Duodenal mucosa (tissue), 2 donors: ENCODE measurements at regions not wholly inside any gene's neighbourhood (a gene's known extent, or its start where the extent isn't known, plus 50 kb on each side); places are given as distances from the start of the nearest gene placed in this dataset.

Experiments used
- H3K27ac ChIP-seq: one replicate; pipeline ENCODE4 v1.7.0; 2013; ENCODE audit warnings: low read depth, low read length
- H3K27me3 ChIP-seq, 2 donors: one replicate each; pipeline ENCODE4 v1.7.0; 2013; ENCODE audit warnings: low read length in 2 of 2, control low read depth in 1 of 2; ENCODE audit not compliant: insufficient read depth in 2 of 2, control insufficient read depth in 1 of 2
- H3K36me3 ChIP-seq, 2 donors: one replicate each; pipeline ENCODE4 v1.7.0; 2013; ENCODE audit warnings: low read length in 2 of 2, control low read depth in 1 of 2; ENCODE audit not compliant: insufficient read depth in 2 of 2, control insufficient read depth in 1 of 2
- H3K4me1 ChIP-seq, 2 donors: one replicate each; pipeline ENCODE4 v1.7.0; 2013; ENCODE audit warnings: low read length in 2 of 2, control low read depth in 1 of 2; ENCODE audit not compliant: insufficient read depth in 2 of 2, control insufficient read depth in 1 of 2
- H3K4me3 ChIP-seq, 2 donors: one replicate each; pipeline ENCODE4 v1.7.0; 2013; ENCODE audit warnings: low read length in 2 of 2, low read depth in 1 of 2
- H3K9ac ChIP-seq, 2 donors: one replicate each; pipeline ENCODE4 v1.7.0; 2013; ENCODE audit warnings: low read length in 2 of 2, low read depth in 1 of 2
- H3K9me3 ChIP-seq, 2 donors: one replicate each; pipeline ENCODE4 v1.7.0; 2013; ENCODE audit warnings: low read length in 2 of 2, control low read depth in 1 of 2; ENCODE audit not compliant: control insufficient read depth in 1 of 2

DNA sequence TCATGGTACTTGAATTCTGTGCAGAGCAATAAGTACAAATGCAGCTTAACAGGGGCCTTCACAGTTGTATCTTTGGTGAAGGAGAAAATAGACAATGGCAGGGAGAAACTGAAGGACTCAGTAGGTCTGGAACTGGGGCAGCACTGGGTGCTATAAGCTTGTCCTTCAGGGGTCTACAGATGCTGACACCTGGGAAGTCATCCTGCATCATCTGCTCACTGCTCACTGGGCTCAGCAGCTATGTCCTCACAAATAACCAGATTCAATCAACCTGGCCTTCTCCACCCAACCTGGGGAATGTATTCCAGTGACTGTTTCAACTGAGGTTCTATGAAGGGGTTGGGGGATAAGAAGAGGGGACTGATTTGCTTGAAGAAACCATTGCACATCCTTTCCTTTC, 117.0 kb downstream of the ZNF280B start:
- no peak overlapping the region for H3K27ac ChIP-seq
- H3K9ac ChIP-seq = no peak overlapping the region
- no peaks in the 10 kb centered on the region for H3K36me3 ChIP-seq
- no peaks in the 10 kb centered on the region for H3K4me1 ChIP-seq
- H3K27me3 ChIP-seq = no peaks in the 10 kb centered on the region
- no peak overlapping the region for H3K4me3 ChIP-seq
- H3K9me3 ChIP-seq = peaks cover 0 to 9% of the 10 kb centered on the region in 2 donors

DNA sequence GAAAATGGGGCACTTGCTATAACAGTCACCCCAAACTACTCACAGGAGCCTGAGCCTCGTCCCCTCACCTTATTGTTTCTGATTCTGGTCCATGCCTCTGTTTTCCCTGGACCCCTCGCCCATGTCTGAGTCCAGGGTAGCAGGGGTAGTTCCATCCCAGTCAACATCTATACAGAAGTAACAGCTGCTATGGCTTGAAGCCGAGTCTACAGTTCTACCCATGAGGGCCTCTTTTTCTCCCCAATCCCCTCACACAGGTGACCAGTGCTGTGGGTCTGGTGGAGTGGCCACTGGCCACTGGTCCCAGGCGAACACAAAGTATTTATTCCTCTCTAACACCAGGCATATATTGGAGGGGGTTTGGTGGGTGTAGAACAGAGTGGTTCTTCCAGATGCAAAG, 116.4 kb downstream of the ZNF280B start:
- peaks cover 0 to 2% of the 10 kb centered on the region in 2 donors for H3K27me3 ChIP-seq
- H3K9ac ChIP-seq = no peak overlapping the region
- H3K9me3 ChIP-seq = peaks cover 0 to 9% of the 10 kb centered on the region in 2 donors
- no peak overlapping the region for H3K27ac ChIP-seq
- H3K36me3 ChIP-seq = no peaks in the 10 kb centered on the region
- no peaks in the 10 kb centered on the region for H3K4me1 ChIP-seq
- no peak overlapping the region for H3K4me3 ChIP-seq

DNA sequence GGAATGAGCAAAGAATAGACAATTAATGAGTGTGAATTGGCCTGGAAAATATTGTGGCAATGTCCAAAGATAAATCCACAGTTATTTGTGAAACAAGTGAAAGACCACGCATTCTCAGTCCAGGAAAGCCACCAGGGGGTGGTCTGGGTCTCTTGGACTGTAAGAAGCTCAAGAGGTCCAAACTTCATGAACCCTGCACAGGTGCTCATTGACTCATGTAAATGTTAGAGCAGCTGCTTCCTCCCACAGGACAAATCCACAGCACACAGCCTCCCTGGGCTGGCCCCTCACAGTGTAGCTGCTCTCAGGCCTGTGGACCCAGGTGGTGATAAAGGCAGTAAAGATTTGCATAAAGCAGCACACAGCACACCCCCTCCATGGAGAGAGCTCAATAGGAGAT, 114.0 kb downstream of the ZNF280B start:
- Histone ChIP-seq H3K36me3 (no peaks in the 10 kb centered on the region), H3K4me3 (no peak overlapping the region), H3K27ac (no peak overlapping the region), H3K27me3 (peaks cover 0 to 9% of the 10 kb centered on the region in 2 donors), H3K9me3 (peaks cover 0 to 9% of the 10 kb centered on the region in 2 donors), H3K4me1 (no peaks in the 10 kb centered on the region), H3K9ac (no peak overlapping the region)

DNA sequence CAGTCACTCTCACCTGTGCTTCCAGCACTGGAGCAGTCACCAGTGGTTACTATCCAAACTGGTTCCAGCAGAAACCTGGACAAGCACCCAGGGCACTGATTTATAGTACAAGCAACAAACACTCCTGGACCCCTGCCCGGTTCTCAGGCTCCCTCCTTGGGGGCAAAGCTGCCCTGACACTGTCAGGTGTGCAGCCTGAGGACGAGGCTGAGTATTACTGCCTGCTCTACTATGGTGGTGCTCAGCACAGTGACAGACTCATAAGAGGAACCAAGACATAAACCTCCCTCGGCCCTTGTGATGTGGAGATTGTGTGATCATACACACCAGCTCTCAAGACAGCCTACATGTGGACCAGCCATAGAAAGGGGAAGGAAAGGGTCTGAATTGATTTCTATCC, 113.3 kb downstream of the ZNF280B start:
- H3K36me3 ChIP-seq = no peaks in the 10 kb centered on the region
- H3K4me1 ChIP-seq = no peaks in the 10 kb centered on the region
- no peak overlapping the region for H3K9ac ChIP-seq
- no peak overlapping the region for H3K27ac ChIP-seq
- H3K27me3 ChIP-seq = peaks cover 0 to 9% of the 10 kb centered on the region in 2 donors
- no peak overlapping the region for H3K4me3 ChIP-seq
- H3K9me3 ChIP-seq = peaks cover 0 to 9% of the 10 kb centered on the region in 2 donors

DNA sequence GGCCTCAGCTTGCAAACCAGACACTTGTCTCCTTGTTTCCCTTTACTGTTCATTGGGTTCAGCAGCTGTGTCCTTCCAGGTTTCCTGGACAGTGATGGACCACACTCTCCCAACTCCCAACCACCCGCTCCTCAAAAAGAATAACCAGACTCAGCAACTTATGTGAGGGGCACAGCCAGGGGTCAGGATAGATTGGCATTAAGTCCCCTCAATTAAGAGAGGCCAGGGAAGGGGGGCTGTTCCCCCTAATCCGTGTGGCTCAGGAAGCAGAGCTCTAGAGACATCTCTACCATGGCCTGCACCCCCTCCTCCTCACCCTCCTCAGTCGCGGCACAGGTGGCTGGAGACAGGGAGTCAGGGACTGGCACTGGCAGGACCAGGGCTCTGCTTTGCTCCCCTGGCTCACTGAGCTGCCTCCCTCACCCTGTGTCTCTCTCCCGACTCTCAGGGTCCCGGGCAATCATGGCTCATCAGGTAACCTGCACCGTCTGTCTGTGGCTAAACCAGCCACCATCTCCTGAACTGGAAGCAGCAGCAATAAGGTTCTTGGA, 111.7 kb downstream of the ZNF280B start:
- no peaks in the 10 kb centered on the region for H3K4me1 ChIP-seq
- H3K9me3 ChIP-seq = peaks cover 0 to 9% of the 10 kb centered on the region in 2 donors
- H3K36me3 ChIP-seq = no peaks in the 10 kb centered on the region
- no peak overlapping the region for H3K27ac ChIP-seq
- no peak overlapping the region for H3K4me3 ChIP-seq
- no peak overlapping the region for H3K9ac ChIP-seq
- peaks cover 0 to 9% of the 10 kb centered on the region in 2 donors for H3K27me3 ChIP-seq

DNA sequence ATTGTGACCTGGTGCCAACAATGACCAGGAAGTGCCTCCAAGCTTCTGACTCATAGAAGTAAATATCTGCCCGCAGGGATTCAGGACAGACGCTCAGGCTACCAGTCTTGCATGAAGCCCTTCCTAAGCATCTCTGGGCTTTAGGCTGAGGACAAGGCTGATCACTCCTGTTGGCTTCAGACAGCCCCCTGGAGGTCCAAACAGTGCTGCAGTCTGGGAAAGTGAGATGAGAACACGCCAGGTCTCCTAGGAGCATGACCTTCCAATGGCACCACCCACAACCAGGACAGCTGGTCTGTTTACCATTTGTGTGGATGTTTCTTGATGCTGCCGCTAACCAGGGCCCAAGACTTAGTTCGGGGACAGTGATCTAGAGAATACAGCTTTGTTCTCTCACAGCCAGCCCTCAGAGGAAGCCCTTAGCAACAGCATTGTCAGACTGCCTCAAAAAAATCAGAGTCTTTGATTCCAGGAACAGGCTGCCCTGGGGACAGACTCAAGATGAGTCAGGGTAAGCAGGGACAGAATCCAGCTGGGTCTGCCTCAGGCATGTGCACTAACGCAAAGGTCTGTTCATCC, 111.2 kb downstream of the ZNF280B start:
- Histone ChIP-seq H3K9ac (no peak overlapping the region), H3K36me3 (no peaks in the 10 kb centered on the region), H3K9me3 (peaks cover 0 to 4% of the 10 kb centered on the region in 2 donors), H3K4me1 (no peaks in the 10 kb centered on the region), H3K27me3 (peaks cover 0 to 9% of the 10 kb centered on the region in 2 donors), H3K4me3 (no peak overlapping the region), H3K27ac (no peak overlapping the region)

DNA sequence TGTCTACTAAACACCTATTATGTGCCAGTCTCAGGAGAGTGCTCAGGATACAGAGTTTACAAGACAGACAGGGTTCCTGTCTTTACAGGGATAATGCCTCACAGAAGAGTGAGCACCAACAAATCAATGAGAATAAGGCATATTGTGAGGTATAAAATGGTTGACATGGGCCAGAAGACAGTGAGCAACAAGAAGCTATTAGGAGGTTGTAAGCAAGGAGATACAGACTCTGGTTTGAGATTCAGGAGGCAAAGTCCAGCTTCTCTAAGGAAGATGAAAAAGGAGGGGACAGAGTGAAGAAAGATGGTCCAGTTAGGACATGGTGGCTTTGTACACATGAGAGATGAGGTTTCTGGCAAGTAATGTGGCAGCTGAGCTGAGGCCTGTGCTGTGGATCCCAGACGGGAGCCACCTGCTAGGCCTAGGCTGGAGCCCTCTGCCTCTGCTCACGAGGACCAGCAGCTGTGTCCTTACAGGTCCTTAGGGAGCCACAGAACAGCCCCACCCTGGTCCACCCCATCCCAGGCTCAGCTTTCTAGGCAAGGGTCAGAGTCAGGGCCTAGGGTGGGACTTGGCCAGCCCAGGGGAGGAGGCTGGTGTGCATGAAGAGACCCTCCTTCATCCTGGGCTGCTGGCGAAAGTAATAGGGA, 110.5 kb downstream of the ZNF280B start:
- H3K36me3 ChIP-seq = no peaks in the 10 kb centered on the region
- H3K9ac ChIP-seq = no peak overlapping the region
- H3K4me1 ChIP-seq = no peaks in the 10 kb centered on the region
- no peak overlapping the region for H3K27ac ChIP-seq
- no peak overlapping the region for H3K4me3 ChIP-seq
- no peaks in the 10 kb centered on the region for H3K9me3 ChIP-seq
- peaks cover 0 to 9% of the 10 kb centered on the region in 2 donors for H3K27me3 ChIP-seq

DNA sequence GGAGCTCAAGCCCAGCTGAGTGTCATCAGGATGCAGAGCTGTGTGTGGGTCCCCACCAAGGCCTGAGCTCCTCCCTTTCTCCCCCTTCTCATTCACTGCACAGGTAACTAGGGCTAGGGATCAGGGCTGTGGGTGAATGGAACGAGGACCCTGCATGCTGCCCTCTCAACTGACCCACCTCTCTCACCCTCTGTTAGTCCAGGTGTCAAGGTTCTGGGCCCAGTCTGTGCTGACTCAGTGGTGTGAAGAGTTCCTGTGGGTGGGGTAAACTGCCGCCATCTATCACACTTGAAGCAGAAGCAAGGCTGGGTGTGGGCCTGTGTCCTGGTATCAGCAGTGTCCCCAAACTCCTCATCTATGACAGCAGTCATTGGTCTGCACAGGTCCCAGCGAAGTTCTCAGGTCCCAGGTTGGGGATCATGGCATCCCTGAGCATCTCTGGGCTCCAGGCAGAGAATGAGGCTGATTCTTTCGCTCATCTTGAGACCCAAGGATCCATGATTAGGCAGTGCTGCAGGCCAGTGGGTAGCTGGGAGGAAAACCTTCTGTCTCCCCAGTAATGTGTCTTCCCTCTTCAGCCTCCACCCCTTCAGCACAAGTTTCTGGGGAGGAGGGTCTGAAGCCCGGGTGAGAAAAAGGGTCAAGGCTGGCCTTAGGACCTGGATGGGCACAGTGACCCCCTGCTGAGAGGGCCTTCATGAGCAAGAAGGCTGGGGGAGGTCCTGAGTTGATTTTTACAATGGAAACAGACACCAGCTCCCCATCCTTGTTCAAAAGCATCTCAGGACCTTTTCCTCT, 109.8 kb downstream of the ZNF280B start:
- Histone ChIP-seq H3K9me3 (no peaks in the 10 kb centered on the region), H3K27ac (no peak overlapping the region), H3K4me1 (no peaks in the 10 kb centered on the region), H3K36me3 (no peaks in the 10 kb centered on the region), H3K27me3 (peaks cover 0 to 9% of the 10 kb centered on the region in 2 donors), H3K4me3 (no peak overlapping the region), H3K9ac (no peak overlapping the region)

DNA sequence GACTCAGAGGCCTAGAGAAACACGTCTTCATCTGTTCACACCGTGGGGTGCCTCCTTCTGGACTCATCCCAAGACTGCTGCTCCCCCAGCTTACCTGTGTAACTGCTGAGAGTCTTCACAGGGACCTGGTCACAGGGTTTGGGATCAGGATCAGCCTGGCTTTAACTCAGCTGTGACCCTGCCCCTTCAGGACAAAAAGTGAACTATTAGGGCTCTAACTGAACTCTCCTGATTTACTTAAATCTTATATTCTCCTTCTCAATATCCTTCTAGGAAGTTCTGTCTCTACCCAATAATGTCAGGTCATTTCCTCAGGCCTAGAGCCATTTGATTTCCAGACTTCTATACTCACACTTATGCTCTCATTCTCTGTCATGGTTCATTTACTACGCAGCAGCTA, 108.4 kb downstream of the ZNF280B start:
- Histone ChIP-seq H3K27me3 (peaks cover 0 to 9% of the 10 kb centered on the region in 2 donors), H3K9ac (no peak overlapping the region), H3K27ac (no peak overlapping the region), H3K4me1 (no peaks in the 10 kb centered on the region), H3K4me3 (no peak overlapping the region), H3K9me3 (no peaks in the 10 kb centered on the region), H3K36me3 (no peaks in the 10 kb centered on the region)

DNA sequence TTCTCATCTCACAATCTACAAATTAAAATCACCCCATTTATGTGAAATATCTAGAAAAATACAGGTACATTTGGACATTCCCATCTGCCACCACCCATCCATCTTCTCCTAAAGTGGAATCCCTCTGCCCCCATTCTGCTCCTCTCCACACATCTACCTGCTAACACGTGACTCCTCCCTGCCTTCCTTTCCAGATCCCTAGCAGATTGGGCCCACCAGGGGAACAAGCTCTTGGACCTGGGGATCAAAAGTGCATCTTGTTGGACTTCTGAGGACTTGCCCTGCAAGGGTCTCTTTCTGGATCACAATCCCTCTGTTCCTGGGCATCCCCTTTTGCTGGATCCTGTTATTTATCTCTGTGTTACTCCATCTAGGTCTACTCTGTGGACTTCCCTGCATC, 107.6 kb downstream of the ZNF280B start:
- H3K4me3 ChIP-seq = no peak overlapping the region
- no peaks in the 10 kb centered on the region for H3K9me3 ChIP-seq
- H3K4me1 ChIP-seq = no peaks in the 10 kb centered on the region
- no peak overlapping the region for H3K9ac ChIP-seq
- no peak overlapping the region for H3K27ac ChIP-seq
- no peaks in the 10 kb centered on the region for H3K36me3 ChIP-seq
- peaks cover 0 to 9% of the 10 kb centered on the region in 2 donors for H3K27me3 ChIP-seq
